K562 (cell line): ENCODE measurements at regions not wholly inside any gene's neighbourhood (a gene's known extent, or its start where the extent isn't known, plus 50 kb on each side); places are given as distances from the start of the nearest gene placed in this dataset.

Experiments
- ATAC-seq: fragments of 200-7000 bp; cut with Tn5 transposase; 3 replicates; pipeline ENCODE4 v1.9.1; 2020; ENCODE audit warnings: moderate library complexity
- BruUV-seq: library from RNA; stranded (reverse); fragments of 400-500 nt; replicated peaks from 2 replicates; lab custom pipeline; 2021; lab: Mats Ljungman, UMichigan
- CTCF ChIA-PET: fragments of 300-600 bp; formaldehyde crosslinking; extraction: SDS; loops from one replicate; lab custom pipeline; 2021; ENCODE audit warnings: low intra/inter-chr PET ratio; lab: Yijun Ruan, JAX
- POLR2A ChIA-PET: fragments of 300-600, 350-650 bp; sonication (Branson Sonifier 250); formaldehyde crosslinking; extraction: SDS; loops from one replicate; lab custom pipeline; 2021; ENCODE audit warnings: antibody characterized with exemption, inconsistent platforms; lab: Yijun Ruan, JAX
- DNase-seq, 4 experiments: peaks; one replicate each; pipeline versions ENCODE4 v3.0.0 to v3.0.0-alpha.2; 2011 to 2018; ENCODE audit warnings: low spot score in 3 of 4, mixed read lengths in 3 of 4; ENCODE audit errors: extremely low read depth in 1 of 4
- FAIRE-seq: peaks from 2 replicates; lab custom pipeline; 2011; peaks lifted over from hg19 to GRCh38; lab: Jason Lieb, UNC
- H2AFZ ChIP-seq: 2 replicates; pipeline ENCODE4 v1.6.0; 2011; ENCODE audit warnings: low read depth, low read length, control low read depth, inconsistent platforms
- H3K27ac ChIP-seq: fragments of 200-600 bp; 3 replicates; pipeline ENCODE4 v1.8.0; 2011; ENCODE audit warnings: low read depth, mild to moderate bottlenecking, control low read depth, inconsistent platforms, low read length, moderate library complexity, mixed read lengths; ENCODE audit errors: extremely low read depth
- H3K27me3 ChIP-seq, 2 experiments: fragments of 300-600 bp in 1 of 2; 2 replicates in 1 of 2; 3 replicates in 1 of 2; pipeline versions ENCODE4 v1.6.0 to v1.8.0; 2011; ENCODE audit warnings: inconsistent platforms in 2 of 2, low read length in 2 of 2, mild to moderate bottlenecking in 1 of 2, mixed read lengths in 1 of 2, moderate library complexity in 1 of 2; ENCODE audit not compliant: control insufficient read depth in 2 of 2, insufficient read depth in 2 of 2
- H3K36me3 ChIP-seq: fragments of 300-600 bp; 3 replicates; pipeline ENCODE4 v1.8.0; 2011; ENCODE audit warnings: mild to moderate bottlenecking, low read length, inconsistent platforms; ENCODE audit not compliant: control insufficient read depth, insufficient read depth
- H3K4me1 ChIP-seq, 2 experiments: fragments of 200-600 bp in 1 of 2; replicated peaks in 1 of 2; 2 replicates in 1 of 2; 3 replicates in 1 of 2; pipeline versions ENCODE4 v1.5.1 to v1.8.0; 2011; ENCODE audit warnings: inconsistent platforms in 2 of 2, low read length in 2 of 2, mild to moderate bottlenecking in 1 of 2, mixed read lengths in 1 of 2, moderate library complexity in 1 of 2; ENCODE audit not compliant: control insufficient read depth in 2 of 2, insufficient read depth in 2 of 2
- H3K4me2 ChIP-seq: 2 replicates; pipeline ENCODE4 v1.6.1; 2011; ENCODE audit warnings: low read length, control low read depth, inconsistent platforms, mixed read lengths; ENCODE audit not compliant: insufficient read depth
- H3K4me3 ChIP-seq: fragments of 200-600 bp; sonication (generic), shearing (Covaris generic); 2 replicates; pipeline ENCODE4 v1.5.1; 2016; ENCODE audit warnings: control low read depth, inconsistent platforms
- H3K79me2 ChIP-seq: fragments of 200-600 bp; 3 replicates; pipeline ENCODE4 v1.8.0; 2011; ENCODE audit warnings: low read length, inconsistent platforms; ENCODE audit not compliant: control insufficient read depth, insufficient read depth
- H3K9ac ChIP-seq, 2 experiments: 2 replicates each; pipeline versions ENCODE4 v1.6.0 to v1.6.1; 2011; ENCODE audit warnings: low read depth in 2 of 2, low read length in 2 of 2, control low read depth in 1 of 2, inconsistent platforms in 1 of 2, mild to moderate bottlenecking in 1 of 2, mixed read lengths in 1 of 2; ENCODE audit not compliant: insufficient read depth in 1 of 2
- H3K9me1 ChIP-seq: one replicate; pipeline ENCODE4 v1.6.0; 2011; ENCODE audit warnings: inconsistent platforms, mild to moderate bottlenecking, low read length, moderate library complexity; ENCODE audit not compliant: control insufficient read depth, insufficient read depth
- H3K9me3 ChIP-seq: replicated peaks from 2 replicates; pipeline ENCODE4 v1.5.1; 2011; ENCODE audit warnings: low read depth, low read length, inconsistent platforms; ENCODE audit not compliant: control insufficient read depth, insufficient read depth
- H4K20me1 ChIP-seq: replicated peaks from 2 replicates; pipeline ENCODE4 v1.6.1; 2011; ENCODE audit warnings: low read length, inconsistent platforms, mixed read lengths; ENCODE audit not compliant: control insufficient read depth, insufficient read depth
- HNRNPL ChIP-seq: fragments of 200-400 bp; formaldehyde crosslinking; IDR thresholded peaks from 2 replicates; pipeline ENCODE4 v1.6.1; 2017; ENCODE audit warnings: low read depth, mild to moderate bottlenecking, low read length
- KDM4B ChIP-seq, 2 experiments: fragments of 450-650 bp in 1 of 2; sonication (generic) in 1 of 2; IDR thresholded peaks; 2 replicates each; pipeline ENCODE4 v1.6.1; 2016 to 2017; ENCODE audit warnings: borderline replicate concordance in 2 of 2, antibody characterized with exemption in 1 of 2, low read depth in 1 of 2, mild to moderate bottlenecking in 1 of 2
- RBM25 ChIP-seq: fragments of 200-400 bp; formaldehyde crosslinking; IDR thresholded peaks from 2 replicates; pipeline ENCODE4 v1.6.1; 2018; ENCODE audit warnings: low read length, low read depth, moderate library complexity; ENCODE audit not compliant: severe bottlenecking
- WGBS: fragments of 100-300 bp; shearing (Covaris generic); methylation state at CpG from one replicate; pipeline ENCODE4 v1.1.6; 2016; ENCODE audit warnings: low coverage, mixed read lengths; ENCODE audit not compliant: insufficient coverage; ENCODE audit errors: missing lambda C conversion rate; 5-methylcytosine and 5-hydroxymethylcytosine counted together
- in situ Hi-C: fragments of 300-500 bp; cut with MboI; formaldehyde crosslinking; loops from 4 replicates; pipeline ENCODE4 v1.15.0; 2018; ENCODE audit warnings: inconsistent platforms, mixed read lengths
- intact Hi-C: fragments of 100-400 bp; cut with micrococcal nuclease; formaldehyde crosslinking; loops from 2 replicates; pipeline ENCODE4 v1.14.2; 2022
- TF ChIP-seq, protein P1 (sequence below), 2 experiments: fragments of 450-650 bp in 1 of 2; sonication (generic) in 1 of 2; formaldehyde crosslinking in 1 of 2; IDR thresholded peaks in 1 of 2; conservative IDR thresholded peaks in 1 of 2; 2 replicates each; pipeline versions ENCODE4 v1.6.1 to v1.8.1; 2016 to 2023; ENCODE audit warnings: mild to moderate bottlenecking in 2 of 2, moderate library complexity in 2 of 2, inconsistent platforms in 1 of 2, missing genetic modification reagents in 1 of 2

DNA sequence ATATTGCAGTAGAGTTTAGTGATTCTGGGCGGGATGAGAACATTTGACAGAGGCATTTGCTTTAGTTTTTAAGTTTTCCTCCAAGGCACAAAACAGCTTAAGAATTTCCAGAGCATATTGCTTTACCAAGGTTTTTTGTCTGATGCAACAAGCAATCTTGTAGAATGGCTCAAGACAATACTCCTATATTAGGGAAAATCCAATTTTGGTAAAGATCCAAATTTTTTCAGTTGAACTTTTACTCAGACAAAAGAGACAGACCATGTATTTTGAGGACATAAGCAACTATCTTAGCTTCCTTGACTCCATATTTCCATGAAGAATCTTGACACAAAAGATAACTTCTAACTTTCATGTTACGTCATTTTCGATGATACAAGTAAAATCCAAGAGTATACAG is 92.3 kb upstream of the NANOS1 start:
- DNase-seq: no peak
- no peaks in the 10 kb centered on the region for H3K9me1 ChIP-seq
- 0 out of 5 replicates have a peak, but pooled peaks cover 0 to 4% of the 10 kb centered on the region in 2 experiments for H3K27me3 ChIP-seq
- no peaks in the 10 kb centered on the region for H3K9me3 ChIP-seq
- H2AFZ ChIP-seq: no peak overlapping the region
- no peaks in the 10 kb centered on the region for H3K79me2 ChIP-seq
- in situ Hi-C loops (no loop called here), intact Hi-C loops (no loop called here)
- H3K4me1 ChIP-seq: no peaks in the 10 kb centered on the region
- TF ChIP-seq, protein P1, sequence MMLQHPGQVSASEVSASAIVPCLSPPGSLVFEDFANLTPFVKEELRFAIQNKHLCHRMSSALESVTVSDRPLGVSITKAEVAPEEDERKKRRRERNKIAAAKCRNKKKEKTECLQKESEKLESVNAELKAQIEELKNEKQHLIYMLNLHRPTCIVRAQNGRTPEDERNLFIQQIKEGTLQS (IDR thresholded peaks at IDR 0.05): 0 out of 2 replicates have a peak, but pooled peaks have one; percentile 19
- TF ChIP-seq, protein P1 (CRISPR knock-in tag; conservative IDR thresholded peaks at IDR 0.05): no peak
- TF ChIP-seq HNRNPL: no peak
- TF ChIP-seq, all 486 proteins: peak for 1
- H3K4me2 ChIP-seq: no peak overlapping the region
- BruUV-seq: no TSS peak
- no peak overlapping the region for H3K27ac ChIP-seq
- H3K4me3 ChIP-seq: no peak overlapping the region
- FAIRE-seq (no peak), ATAC-seq (no peak)
- H3K36me3 ChIP-seq: no peaks in the 10 kb centered on the region
- no peaks in the 10 kb centered on the region for H4K20me1 ChIP-seq
- 6% methylated on average over 3 of the region's 3 CpGs for WGBS
- no peak overlapping the region for H3K9ac ChIP-seq
- ChIA-PET POLR2A (no interaction called here), CTCF (no interaction called here)

DNA sequence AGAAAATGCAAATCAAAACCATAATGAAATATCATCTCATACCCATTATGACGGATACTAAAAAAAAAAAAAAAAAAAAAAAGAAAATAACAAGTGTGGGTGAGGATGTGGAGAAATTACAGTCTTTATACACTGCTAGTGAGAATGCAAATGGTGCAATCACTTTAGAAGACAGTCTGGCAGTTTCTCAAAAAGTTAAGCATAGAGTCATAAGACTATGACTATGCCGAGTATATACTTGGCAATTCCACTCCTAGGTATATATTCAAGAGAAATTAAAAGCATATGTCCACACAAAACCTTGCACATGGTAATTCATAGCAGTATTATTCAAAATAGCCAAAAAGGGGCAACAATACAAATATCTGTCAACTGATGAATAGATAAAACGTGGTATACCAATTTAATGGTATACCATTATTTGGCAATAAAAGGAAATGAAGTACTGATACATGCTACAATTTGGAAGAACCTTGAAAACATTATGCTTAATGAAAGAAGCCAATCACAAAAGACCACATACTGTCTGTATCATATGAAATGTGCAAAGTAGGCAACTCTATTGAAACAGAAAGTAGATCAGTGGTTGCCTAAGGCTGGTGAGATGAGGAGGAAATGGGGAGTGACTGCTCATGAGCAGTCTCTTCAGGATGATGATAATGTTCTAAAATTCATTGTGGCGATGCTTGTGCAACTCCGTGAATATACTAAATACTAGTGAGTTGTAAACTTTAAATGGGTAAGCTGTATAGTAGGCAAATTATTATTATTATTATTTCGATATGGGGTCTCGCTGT is 90.1 kb upstream of the NANOS1 start:
- Histone ChIP-seq H3K4me3 (no peak overlapping the region), H3K4me1 (no peaks in the 10 kb centered on the region), H4K20me1 (no peaks in the 10 kb centered on the region), H3K27ac (no peak overlapping the region), H3K9ac (no peak overlapping the region), H3K27me3 (0 out of 5 replicates have a peak, but pooled peaks cover 0 to 4% of the 10 kb centered on the region in 2 experiments), H3K9me1 (no peaks in the 10 kb centered on the region), H3K36me3 (no peaks in the 10 kb centered on the region), H3K4me2 (no peak overlapping the region), H3K9me3 (no peaks in the 10 kb centered on the region), H3K79me2 (no peaks in the 10 kb centered on the region), H2AFZ (no peak overlapping the region)
- CTCF ChIA-PET: no interaction called here
- DNase-seq: no peak
- no peak for ATAC-seq
- FAIRE-seq: no peak
- POLR2A ChIA-PET: interaction anchor here (1.5 kb wide), 1 partner anchor 10 kb away, joined by 4 read pairs; no protein-coding TSS in a partner anchor
- no TSS peak for BruUV-seq
- WGBS: 1% methylated on average over 7 of the region's 7 CpGs
- intact Hi-C loops (no loop called here), in situ Hi-C loops (no loop called here)
- TF ChIP-seq KDM4B (IDR thresholded peaks at IDR 0.05; ENCODE audit: borderline replicate concordance in 2 of 2, low read depth in 1 of 2) (no peak), RBM25 (peak; percentile 27)
